Calu3 (cell line): ENCODE measurements at regions not wholly inside any gene's neighbourhood (a gene's known extent, or its start where the extent isn't known, plus 50 kb on each side); places are given as distances from the start of the nearest gene placed in this dataset.

Experiments
- BruUV-seq: library from RNA; stranded (reverse); fragments of 400-500 nt; replicated peaks from 2 replicates; lab custom pipeline; 2021; lab: Mats Ljungman, UMichigan
- CTCF ChIA-PET: fragments of 300-600 bp; sonication (Branson Sonifier 250); formaldehyde crosslinking; loops from one replicate; lab custom pipeline; 2022; ENCODE audit warnings: antibody characterized with exemption; lab: Charles Lee
- DNase-seq: peaks from one replicate; pipeline ENCODE4 v3.0.0; 2022
- H3K27ac Mint-ChIP-seq: one replicate; pipeline ENCODE4 v1.8.0; 2022; ENCODE audit warnings: mixed read lengths; ENCODE audit not compliant: unreplicated experiment
- H3K27me3 Mint-ChIP-seq: one replicate; pipeline ENCODE4 v1.8.0; 2022; ENCODE audit warnings: mixed read lengths; ENCODE audit not compliant: unreplicated experiment
- H3K36me3 Mint-ChIP-seq: one replicate; pipeline ENCODE4 v1.8.0; 2022; ENCODE audit warnings: mild to moderate bottlenecking, moderate library complexity, mixed read lengths; ENCODE audit not compliant: insufficient read depth, unreplicated experiment
- H3K4me1 Mint-ChIP-seq: one replicate; pipeline ENCODE4 v1.8.0; 2022; ENCODE audit warnings: mild to moderate bottlenecking, low read depth, mixed read lengths; ENCODE audit not compliant: unreplicated experiment
- H3K4me3 Mint-ChIP-seq: one replicate; pipeline ENCODE4 v1.8.0; 2022; ENCODE audit warnings: mild to moderate bottlenecking, low read depth, moderate library complexity, mixed read lengths; ENCODE audit not compliant: unreplicated experiment
- H3K9me3 Mint-ChIP-seq: one replicate; pipeline ENCODE4 v1.8.0; 2022; ENCODE audit warnings: low read depth, mixed read lengths; ENCODE audit not compliant: unreplicated experiment
- intact Hi-C: fragments of 100-400 bp; cut with micrococcal nuclease; formaldehyde crosslinking; loops from one replicate; pipeline ENCODE4 v1.10.0; 2022; ENCODE audit not compliant: unreplicated experiment
- TF ChIP-seq, protein P1 (sequence below): fragments of 200-600 bp; IDR thresholded peaks from one replicate; pipeline ENCODE4 v1.8.0; 2022; ENCODE audit warnings: antibody characterized with exemption; ENCODE audit not compliant: unreplicated experiment

DNA sequence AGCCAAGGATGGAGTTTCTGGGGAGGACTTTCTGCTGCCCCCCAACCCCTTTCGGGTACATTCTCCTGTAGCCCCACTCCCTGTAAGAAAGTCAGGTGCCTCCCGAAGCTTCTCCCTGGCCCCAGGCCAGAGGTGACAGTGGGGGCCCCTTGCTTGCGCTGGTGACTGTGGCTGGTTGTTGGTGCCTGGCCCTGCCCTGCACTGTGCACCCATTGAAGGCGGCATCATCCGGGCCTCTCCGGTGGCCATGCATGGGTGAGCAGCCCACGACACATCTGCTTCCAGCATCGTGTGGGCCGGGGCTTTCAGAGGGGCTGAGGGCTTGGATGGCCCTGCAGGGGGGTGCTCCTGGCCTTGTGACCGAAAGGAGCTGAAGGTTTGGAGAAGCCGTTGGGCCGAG, 297.0 kb downstream of the SEC14L1 start:
- peaks cover 40% of the 10 kb centered on the region for H3K36me3 Mint-ChIP-seq
- DNase-seq: no peak
- H3K27ac Mint-ChIP-seq: no peak overlapping the region
- CTCF ChIA-PET: no interaction called here
- H3K4me1 Mint-ChIP-seq: peaks cover 3% of the 10 kb centered on the region
- H3K27me3 Mint-ChIP-seq: no peaks in the 10 kb centered on the region
- intact Hi-C loops: no loop called here
- TF ChIP-seq, protein P1, sequence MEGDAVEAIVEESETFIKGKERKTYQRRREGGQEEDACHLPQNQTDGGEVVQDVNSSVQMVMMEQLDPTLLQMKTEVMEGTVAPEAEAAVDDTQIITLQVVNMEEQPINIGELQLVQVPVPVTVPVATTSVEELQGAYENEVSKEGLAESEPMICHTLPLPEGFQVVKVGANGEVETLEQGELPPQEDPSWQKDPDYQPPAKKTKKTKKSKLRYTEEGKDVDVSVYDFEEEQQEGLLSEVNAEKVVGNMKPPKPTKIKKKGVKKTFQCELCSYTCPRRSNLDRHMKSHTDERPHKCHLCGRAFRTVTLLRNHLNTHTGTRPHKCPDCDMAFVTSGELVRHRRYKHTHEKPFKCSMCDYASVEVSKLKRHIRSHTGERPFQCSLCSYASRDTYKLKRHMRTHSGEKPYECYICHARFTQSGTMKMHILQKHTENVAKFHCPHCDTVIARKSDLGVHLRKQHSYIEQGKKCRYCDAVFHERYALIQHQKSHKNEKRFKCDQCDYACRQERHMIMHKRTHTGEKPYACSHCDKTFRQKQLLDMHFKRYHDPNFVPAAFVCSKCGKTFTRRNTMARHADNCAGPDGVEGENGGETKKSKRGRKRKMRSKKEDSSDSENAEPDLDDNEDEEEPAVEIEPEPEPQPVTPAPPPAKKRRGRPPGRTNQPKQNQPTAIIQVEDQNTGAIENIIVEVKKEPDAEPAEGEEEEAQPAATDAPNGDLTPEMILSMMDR: no peak
- no peak overlapping the region for H3K4me3 Mint-ChIP-seq
- H3K9me3 Mint-ChIP-seq: no peaks in the 10 kb centered on the region
- BruUV-seq: no TSS peak

DNA sequence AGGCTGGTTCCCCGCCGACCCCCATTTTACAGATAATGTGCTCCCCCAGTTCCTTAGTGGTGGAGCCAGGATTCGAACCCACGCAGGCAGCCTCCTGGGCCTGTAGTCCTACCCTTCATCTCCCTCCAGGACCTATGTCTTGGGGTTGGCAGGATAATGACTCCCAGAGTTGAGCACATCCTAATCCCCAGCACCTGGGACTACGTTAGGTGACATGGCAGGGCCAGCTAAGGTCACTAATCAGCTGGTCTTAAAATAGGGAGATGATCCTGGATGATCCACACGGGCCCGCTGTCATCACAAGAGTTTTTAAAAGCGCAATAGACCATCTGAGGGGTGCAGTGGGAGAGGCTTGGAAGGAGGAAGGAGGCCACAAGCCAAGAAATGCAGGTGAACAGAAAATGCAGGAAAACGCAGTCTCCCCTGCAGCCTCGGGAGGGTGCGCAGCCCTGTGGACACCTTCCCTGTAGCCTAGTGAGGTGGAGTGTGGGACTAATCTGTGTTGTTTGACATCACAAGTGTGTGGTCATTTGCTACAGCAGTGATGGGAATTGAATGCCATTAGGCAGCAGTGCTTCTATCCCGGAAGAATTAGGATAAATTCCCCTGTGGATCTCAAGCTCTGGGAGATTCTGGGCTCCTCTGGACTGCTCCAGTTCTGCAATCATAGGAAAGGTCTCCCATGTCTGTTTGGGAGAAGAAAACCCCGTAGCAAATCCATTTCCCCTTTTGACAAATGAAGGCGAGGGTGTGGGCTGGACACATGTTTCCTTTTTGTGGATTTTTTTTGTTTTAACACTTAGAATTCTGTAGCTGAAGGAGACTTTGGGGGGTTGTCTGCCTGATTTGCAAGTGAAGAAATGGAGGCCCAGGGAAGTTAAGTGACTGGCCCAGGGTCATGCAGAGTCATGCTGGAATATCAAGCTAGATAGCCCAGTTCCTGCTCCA, 297.7 kb downstream of the SEC14L1 start:
- H3K4me3 Mint-ChIP-seq: no peak overlapping the region
- peaks cover 11% of the 10 kb centered on the region for H3K4me1 Mint-ChIP-seq
- no TSS peak for BruUV-seq
- no peaks in the 10 kb centered on the region for H3K27me3 Mint-ChIP-seq
- TF ChIP-seq, protein P1: no peak
- DNase-seq: no peak
- CTCF ChIA-PET: no interaction called here
- no peaks in the 10 kb centered on the region for H3K9me3 Mint-ChIP-seq
- peaks cover 45% of the 10 kb centered on the region for H3K36me3 Mint-ChIP-seq
- no peak overlapping the region for H3K27ac Mint-ChIP-seq
- intact Hi-C loops: no loop called here

DNA sequence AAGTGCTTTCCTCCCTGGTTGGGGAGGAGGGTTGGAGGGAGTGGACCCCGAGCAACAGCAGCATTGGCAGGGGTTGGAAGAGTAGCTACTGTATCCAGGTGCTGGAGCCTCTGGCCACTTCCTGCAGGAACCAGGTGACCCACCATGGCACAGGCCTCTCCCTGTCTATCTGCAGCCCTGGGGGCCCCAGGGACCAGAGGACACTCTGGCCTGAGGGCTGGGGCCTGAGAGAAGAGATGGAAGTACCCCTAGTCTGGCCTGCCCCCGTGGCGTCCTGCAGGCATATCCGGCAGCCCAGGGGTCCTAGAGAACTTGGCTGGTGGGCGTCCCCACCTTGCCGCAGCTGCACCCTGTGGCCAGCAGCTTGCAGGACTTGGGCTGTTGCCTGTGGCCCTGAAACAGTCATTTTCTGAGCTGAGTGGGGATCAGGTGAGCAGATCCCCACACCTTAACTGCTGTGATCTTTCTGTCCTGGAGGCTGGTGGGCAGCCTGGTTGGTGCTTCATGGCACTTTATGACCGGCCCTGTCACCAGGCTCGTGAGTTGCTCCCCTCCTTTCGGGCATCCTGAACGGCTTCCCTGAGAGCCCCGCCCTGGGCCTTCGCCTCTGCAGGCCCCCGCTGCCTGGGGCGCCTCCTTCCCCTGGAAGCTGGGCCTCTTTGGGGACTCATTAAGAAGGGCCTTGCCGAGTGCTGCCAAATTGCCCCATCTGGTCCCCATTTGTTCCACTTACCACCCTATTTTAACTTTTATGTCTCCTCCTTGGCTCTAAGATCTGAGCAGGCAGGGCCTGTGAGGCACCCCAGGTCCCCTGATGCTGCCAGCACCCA, 298.6 kb downstream of the SEC14L1 start:
- intact Hi-C loops: no loop called here
- peaks cover 20% of the 10 kb centered on the region for H3K4me1 Mint-ChIP-seq
- TF ChIP-seq, protein P1: no peak
- H3K4me3 Mint-ChIP-seq: no peak overlapping the region
- H3K27ac Mint-ChIP-seq: no peak overlapping the region
- no TSS peak for BruUV-seq
- no peak for DNase-seq
- H3K27me3 Mint-ChIP-seq: no peaks in the 10 kb centered on the region
- CTCF ChIA-PET: no interaction called here
- H3K9me3 Mint-ChIP-seq: no peaks in the 10 kb centered on the region
- H3K36me3 Mint-ChIP-seq: peaks cover 46% of the 10 kb centered on the region

DNA sequence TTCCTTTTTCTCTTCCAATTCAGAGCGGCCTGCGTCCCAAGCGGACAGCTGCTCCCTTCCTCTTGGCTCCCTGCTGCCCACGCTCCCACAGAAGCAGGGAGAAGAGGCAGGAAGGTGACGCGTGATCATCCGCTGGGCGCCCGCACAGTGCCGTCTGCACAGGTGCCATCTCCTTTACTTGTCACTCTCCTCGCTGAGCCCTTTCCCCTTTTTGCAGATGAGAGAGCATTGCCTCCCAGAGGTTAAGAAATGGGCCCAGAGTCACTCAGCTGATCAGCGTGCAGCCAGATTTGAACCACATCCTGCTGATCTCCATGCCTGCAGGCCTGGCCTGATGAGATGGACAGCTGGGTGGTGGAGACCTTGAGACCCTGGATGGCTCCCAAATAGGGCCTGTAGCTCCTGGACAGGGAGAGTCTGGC, 299.8 kb downstream of the SEC14L1 start:
- Mint-ChIP-seq H3K4me3 (no peak overlapping the region), H3K36me3 (peaks cover 39% of the 10 kb centered on the region), H3K27me3 (no peaks in the 10 kb centered on the region), H3K4me1 (peaks cover 31% of the 10 kb centered on the region), H3K27ac (no peak overlapping the region), H3K9me3 (no peaks in the 10 kb centered on the region)
- CTCF ChIA-PET: interaction anchor here (1.4 kb wide), 1 partner anchor 10 kb away, joined by 3 read pairs; no protein-coding TSS in a partner anchor
- TF ChIP-seq, protein P1: no peak
- no TSS peak for BruUV-seq
- no peak for DNase-seq
- intact Hi-C loops: no loop called here
